Chondrocyte (in vitro differentiated cells): ENCODE measurements at regions not wholly inside any gene's neighbourhood (a gene's known extent, or its start where the extent isn't known, plus 50 kb on each side); places are given as distances from the start of the nearest gene placed in this dataset.

Experiments used
- DNase-seq: peaks from one replicate; pipeline ENCODE4 v3.0.0; 2021; ENCODE audit warnings: mixed read lengths, low spot score
- H3K27ac Mint-ChIP-seq: one replicate; pipeline ENCODE4 v1.8.0; 2021; ENCODE audit warnings: mild to moderate bottlenecking, moderate library complexity, mixed read lengths; ENCODE audit not compliant: unreplicated experiment
- H3K27me3 Mint-ChIP-seq: 2 replicates; pipeline ENCODE4 v1.8.0; 2021; ENCODE audit warnings: low read depth, mixed read lengths
- H3K36me3 Mint-ChIP-seq: 2 replicates; pipeline ENCODE4 v1.8.0; 2021; ENCODE audit warnings: low read depth, mixed read lengths
- H3K4me1 Mint-ChIP-seq: 2 replicates; pipeline ENCODE4 v1.8.0; 2021; ENCODE audit warnings: low read depth, mild to moderate bottlenecking, mixed read lengths
- H3K4me3 Mint-ChIP-seq: one replicate; pipeline ENCODE4 v1.8.0; 2021; ENCODE audit warnings: mild to moderate bottlenecking, moderate library complexity, mixed read lengths; ENCODE audit not compliant: unreplicated experiment
- H3K9me3 Mint-ChIP-seq: 2 replicates; pipeline ENCODE4 v1.8.0; 2021; ENCODE audit warnings: low read depth, mixed read lengths
- TF ChIP-seq, protein P1 (sequence below): fragments of 200-600 bp; sonication (generic); IDR thresholded peaks from 2 replicates; pipeline ENCODE4 v1.5.0; 2021; ENCODE audit warnings: antibody characterized with exemption, mild to moderate bottlenecking, moderate library complexity

DNA sequence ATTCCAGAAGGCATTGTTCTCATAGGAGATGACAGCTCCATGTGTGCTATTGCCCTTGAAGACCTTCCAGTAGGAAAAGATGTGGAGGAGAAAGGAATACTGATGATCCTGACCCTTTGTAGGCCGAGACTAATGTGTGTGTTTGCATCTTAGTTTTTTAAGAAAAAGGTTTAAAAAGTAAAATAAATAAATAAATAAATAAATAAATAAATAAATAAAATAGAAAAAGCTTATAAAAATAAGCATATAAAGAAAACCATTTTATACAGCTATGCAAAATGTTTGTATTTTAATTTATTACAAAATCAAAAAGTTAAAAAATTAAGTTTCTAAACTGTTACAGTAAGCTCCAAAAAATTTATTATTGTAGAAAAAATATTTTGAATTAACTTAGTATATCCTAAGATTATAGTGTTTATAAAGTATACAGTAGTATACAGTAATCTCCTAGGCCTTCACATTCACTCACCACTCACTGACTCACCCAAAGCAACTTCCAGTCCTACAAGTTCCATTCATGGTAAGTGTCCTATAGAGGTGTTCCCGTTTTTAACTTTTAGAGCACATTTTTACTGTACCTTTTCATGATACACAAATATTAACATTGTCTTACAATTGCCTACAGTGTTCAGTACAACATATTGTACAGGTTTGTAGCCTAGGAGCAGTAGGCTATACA lies 435.2 kb upstream of the SEMA3A start:
- no peak overlapping the region for H3K4me3 Mint-ChIP-seq
- TF ChIP-seq, protein P1, sequence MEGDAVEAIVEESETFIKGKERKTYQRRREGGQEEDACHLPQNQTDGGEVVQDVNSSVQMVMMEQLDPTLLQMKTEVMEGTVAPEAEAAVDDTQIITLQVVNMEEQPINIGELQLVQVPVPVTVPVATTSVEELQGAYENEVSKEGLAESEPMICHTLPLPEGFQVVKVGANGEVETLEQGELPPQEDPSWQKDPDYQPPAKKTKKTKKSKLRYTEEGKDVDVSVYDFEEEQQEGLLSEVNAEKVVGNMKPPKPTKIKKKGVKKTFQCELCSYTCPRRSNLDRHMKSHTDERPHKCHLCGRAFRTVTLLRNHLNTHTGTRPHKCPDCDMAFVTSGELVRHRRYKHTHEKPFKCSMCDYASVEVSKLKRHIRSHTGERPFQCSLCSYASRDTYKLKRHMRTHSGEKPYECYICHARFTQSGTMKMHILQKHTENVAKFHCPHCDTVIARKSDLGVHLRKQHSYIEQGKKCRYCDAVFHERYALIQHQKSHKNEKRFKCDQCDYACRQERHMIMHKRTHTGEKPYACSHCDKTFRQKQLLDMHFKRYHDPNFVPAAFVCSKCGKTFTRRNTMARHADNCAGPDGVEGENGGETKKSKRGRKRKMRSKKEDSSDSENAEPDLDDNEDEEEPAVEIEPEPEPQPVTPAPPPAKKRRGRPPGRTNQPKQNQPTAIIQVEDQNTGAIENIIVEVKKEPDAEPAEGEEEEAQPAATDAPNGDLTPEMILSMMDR, result no peak
- no peak overlapping the region for H3K27ac Mint-ChIP-seq
- H3K36me3 Mint-ChIP-seq, result no peaks in the 10 kb centered on the region
- no peaks in the 10 kb centered on the region for H3K27me3 Mint-ChIP-seq
- H3K4me1 Mint-ChIP-seq, result peaks cover 3% of the 10 kb centered on the region
- peaks cover 18% of the 10 kb centered on the region for H3K9me3 Mint-ChIP-seq
- DNase-seq, result no peak

DNA sequence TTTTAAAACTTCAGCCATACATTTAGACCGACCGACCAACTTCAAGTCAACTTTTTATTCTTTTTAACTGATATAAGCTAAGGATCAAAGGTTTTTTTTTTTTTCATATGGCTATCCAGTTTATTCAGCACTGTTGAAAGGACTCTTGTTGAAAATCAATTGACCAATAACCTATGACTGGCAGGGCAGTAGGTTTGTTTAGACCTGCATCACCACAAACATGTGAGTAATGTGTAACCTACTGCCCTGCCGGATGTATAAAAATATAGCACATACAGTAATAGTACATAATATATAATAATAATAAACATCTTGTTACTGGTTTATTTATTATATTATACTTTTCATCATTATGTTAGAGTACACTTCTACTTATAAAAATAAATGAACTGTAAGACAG lies 434.6 kb upstream of the SEMA3A start:
- Mint-ChIP-seq H3K27me3 (no peaks in the 10 kb centered on the region), H3K27ac (no peak overlapping the region), H3K9me3 (peaks cover 14% of the 10 kb centered on the region), H3K4me3 (no peak overlapping the region), H3K4me1 (peaks cover 3% of the 10 kb centered on the region), H3K36me3 (no peaks in the 10 kb centered on the region)
- TF ChIP-seq, protein P1, result no peak
- no peak for DNase-seq

DNA sequence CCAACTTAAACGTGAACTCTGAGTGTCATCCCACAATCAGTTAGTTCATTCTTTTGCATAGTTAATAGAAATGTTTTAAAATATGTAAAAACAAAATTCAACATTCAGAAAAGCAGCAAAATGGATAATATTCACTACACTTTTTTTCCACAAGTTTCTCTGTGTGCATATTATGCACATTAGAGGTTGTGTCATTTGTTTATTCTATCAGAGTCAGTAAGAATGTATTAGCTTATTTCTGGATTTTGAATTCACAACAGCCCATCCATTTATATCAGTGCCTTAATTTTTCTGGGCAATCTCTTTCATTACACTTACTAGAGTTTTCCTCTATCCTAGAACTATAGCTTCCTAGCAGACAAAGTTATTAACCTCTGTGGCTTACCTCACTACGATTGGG lies 432.7 kb upstream of the SEMA3A start:
- DNase-seq, result no peak
- Mint-ChIP-seq H3K36me3 (no peaks in the 10 kb centered on the region), H3K9me3 (peaks cover 5% of the 10 kb centered on the region), H3K4me3 (no peak overlapping the region), H3K27me3 (no peaks in the 10 kb centered on the region), H3K27ac (no peak overlapping the region), H3K4me1 (peaks cover 3% of the 10 kb centered on the region)
- TF ChIP-seq, protein P1, result no peak

DNA sequence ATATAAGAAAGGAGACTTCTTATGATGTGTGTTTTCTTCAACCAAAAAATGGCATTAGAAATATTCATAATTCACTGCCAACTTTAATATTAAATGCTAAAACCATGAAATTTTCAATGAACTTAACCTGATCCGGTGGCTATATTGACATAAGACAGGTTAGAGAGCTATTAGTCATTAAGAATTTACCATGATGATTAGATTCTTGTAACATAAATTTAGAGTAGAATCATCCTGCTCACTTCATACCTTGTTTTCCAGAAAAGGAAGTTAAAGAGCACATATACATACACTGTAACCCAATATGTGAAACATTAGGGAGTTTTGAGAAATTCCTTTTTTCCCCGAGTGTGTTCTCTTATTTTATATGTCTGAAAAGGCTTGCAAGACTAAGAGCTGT lies 430.3 kb upstream of the SEMA3A start:
- Mint-ChIP-seq H3K27ac (no peak overlapping the region), H3K27me3 (no peaks in the 10 kb centered on the region), H3K36me3 (no peaks in the 10 kb centered on the region), H3K4me3 (no peak overlapping the region), H3K4me1 (peaks cover 3% of the 10 kb centered on the region), H3K9me3 (no peaks in the 10 kb centered on the region)
- DNase-seq, result no peak
- TF ChIP-seq, protein P1, result no peak

DNA sequence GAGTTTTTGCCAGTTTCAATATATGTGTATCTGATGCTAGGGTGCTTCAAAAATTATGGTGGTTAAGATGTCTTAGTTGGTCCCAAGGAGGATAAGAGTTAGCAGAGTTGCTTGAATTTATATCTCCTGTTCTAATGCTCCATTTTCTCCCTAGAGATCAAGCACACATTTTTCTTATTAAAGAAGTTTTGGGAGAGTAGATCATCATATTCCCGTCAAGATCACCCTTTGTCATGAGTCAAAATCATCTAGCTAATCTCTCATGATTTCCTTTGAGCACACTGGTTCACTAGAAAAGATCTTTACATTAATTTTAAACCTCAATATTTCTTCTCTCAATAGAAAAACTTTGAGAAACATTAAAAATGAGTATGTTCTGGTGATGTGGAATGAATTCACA lies 429.9 kb upstream of the SEMA3A start:
- Mint-ChIP-seq H3K27ac (no peak overlapping the region), H3K4me1 (peaks cover 3% of the 10 kb centered on the region), H3K9me3 (no peaks in the 10 kb centered on the region), H3K4me3 (no peak overlapping the region), H3K36me3 (no peaks in the 10 kb centered on the region), H3K27me3 (no peaks in the 10 kb centered on the region)
- TF ChIP-seq, protein P1, result no peak
- no peak for DNase-seq
